Common myeloid progenitor, CD34-positive (primary cell): ENCODE measurements at regions not wholly inside any gene's neighbourhood (a gene's known extent, or its start where the extent isn't known, plus 50 kb on each side); places are given as distances from the start of the nearest gene placed in this dataset.

Experiments used
- CTCF ChIA-PET: fragments of 350-600 bp; sonication (Branson Sonifier 250); formaldehyde crosslinking; loops from one replicate; lab custom pipeline; 2021; ENCODE audit warnings: antibody characterized with exemption; lab: Charles Lee
- POLR2A ChIA-PET: fragments of 350-600 bp; sonication (Branson Sonifier 250); formaldehyde crosslinking; loops from one replicate; lab custom pipeline; 2021; ENCODE audit warnings: antibody characterized with exemption; lab: Charles Lee
- DNase-seq, 3 donors: peaks; one replicate each; pipeline versions ENCODE4 v3.0.0 to v3.0.0-alpha.2; 2013
- H3K27ac ChIP-seq, 2 experiments: 1 replicate in 1 of 2; 2 replicates in 1 of 2; pipeline ENCODE4 v1.7.0; 2013; ENCODE audit warnings: inconsistent platforms in 2 of 2, low read length in 2 of 2, mild to moderate bottlenecking in 2 of 2, low read depth in 1 of 2, moderate library complexity in 1 of 2; ENCODE audit not compliant: severe bottlenecking in 2 of 2, insufficient read depth in 1 of 2, poor library complexity in 1 of 2
- H3K27me3 ChIP-seq, 5 experiments: replicated peaks in 2 of 5; 1 replicate in 3 of 5; 2 replicates in 2 of 5; pipeline versions ENCODE4 v1.6.1 to v1.7.0; 2013; ENCODE audit warnings: low read length in 4 of 5, mild to moderate bottlenecking in 2 of 5, moderate library complexity in 2 of 5, inconsistent platforms in 1 of 5; ENCODE audit not compliant: insufficient read depth in 5 of 5, control insufficient read depth in 4 of 5
- H3K36me3 ChIP-seq, 4 experiments: 1 replicate in 2 of 4; 2 replicates in 2 of 4; pipeline versions ENCODE4 v1.6.1 to v1.7.0; 2013; ENCODE audit warnings: low read length in 3 of 4, control low read depth in 1 of 4, mild to moderate bottlenecking in 1 of 4; ENCODE audit not compliant: control insufficient read depth in 4 of 4, insufficient read depth in 4 of 4
- H3K4me1 ChIP-seq, 4 experiments: 1 replicate in 3 of 4; 2 replicates in 1 of 4; pipeline versions ENCODE4 v1.6.1 to v1.7.1; 2013; ENCODE audit warnings: low read length in 3 of 4, mild to moderate bottlenecking in 3 of 4, control low read depth in 1 of 4, inconsistent platforms in 1 of 4, moderate library complexity in 1 of 4; ENCODE audit not compliant: control insufficient read depth in 4 of 4, insufficient read depth in 4 of 4; ENCODE audit errors: control extremely low read depth in 1 of 4
- H3K4me3 ChIP-seq, 7 experiments: 1 replicate in 4 of 7; 2 replicates in 3 of 7; pipeline versions ENCODE4 v1.5.1 to v1.7.0; 2013; ENCODE audit warnings: mild to moderate bottlenecking in 7 of 7, low read length in 6 of 7, moderate library complexity in 6 of 7, inconsistent platforms in 2 of 7, low read depth in 2 of 7, control low read depth in 1 of 7; ENCODE audit not compliant: insufficient read depth in 4 of 7, control insufficient read depth in 1 of 7; ENCODE audit errors: extremely low read depth in 1 of 7
- H3K9me3 ChIP-seq, 5 experiments: 1 replicate in 4 of 5; 2 replicates in 1 of 5; pipeline versions ENCODE4 v1.6.1 to v1.7.1; 2013; ENCODE audit warnings: low read length in 4 of 5, mild to moderate bottlenecking in 2 of 5, inconsistent platforms in 1 of 5, low read depth in 1 of 5, moderate library complexity in 1 of 5; ENCODE audit not compliant: control insufficient read depth in 4 of 5, insufficient read depth in 2 of 5; ENCODE audit errors: control extremely low read depth in 1 of 5
- WGBS: methylation state at CpG from one replicate; pipeline ENCODE4 v1.1.5; 2013; ENCODE audit not compliant: insufficient coverage; 5-methylcytosine and 5-hydroxymethylcytosine counted together

DNA sequence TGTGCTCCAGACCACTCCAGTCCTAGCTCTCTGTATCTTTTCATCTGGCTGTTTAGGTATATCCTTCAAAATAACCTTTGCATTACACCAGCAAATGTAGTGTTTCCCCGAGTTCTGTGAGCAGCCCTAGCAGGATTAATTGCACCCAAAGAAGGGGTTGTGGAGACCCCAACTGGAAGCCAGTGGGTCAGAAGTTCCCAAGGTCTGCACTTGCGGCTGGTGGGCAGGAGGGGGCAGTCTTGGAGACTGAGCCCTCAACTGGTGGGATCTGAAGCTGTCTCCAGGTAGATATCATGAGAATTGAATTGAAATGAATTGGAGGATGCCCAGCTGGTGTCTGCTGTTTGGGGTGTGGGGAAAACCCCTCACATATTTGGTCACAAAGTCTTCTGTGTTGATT, 1485.3 kb upstream of the TENM3 start:
- Histone ChIP-seq H3K4me1 (no peaks in the 10 kb centered on the region), H3K36me3 (no peaks in the 10 kb centered on the region), H3K27ac (no peak overlapping the region), H3K9me3 (no peaks in the 10 kb centered on the region), H3K27me3 (peaks cover 0 to 2% (median 0%) of the 10 kb centered on the region in 5 experiments), H3K4me3 (no peak overlapping the region)
- POLR2A ChIA-PET = no interaction called here
- DNase-seq = no peak
- CTCF ChIA-PET = no interaction called here
- WGBS = 86% methylated on average over 2 of the region's 2 CpGs

DNA sequence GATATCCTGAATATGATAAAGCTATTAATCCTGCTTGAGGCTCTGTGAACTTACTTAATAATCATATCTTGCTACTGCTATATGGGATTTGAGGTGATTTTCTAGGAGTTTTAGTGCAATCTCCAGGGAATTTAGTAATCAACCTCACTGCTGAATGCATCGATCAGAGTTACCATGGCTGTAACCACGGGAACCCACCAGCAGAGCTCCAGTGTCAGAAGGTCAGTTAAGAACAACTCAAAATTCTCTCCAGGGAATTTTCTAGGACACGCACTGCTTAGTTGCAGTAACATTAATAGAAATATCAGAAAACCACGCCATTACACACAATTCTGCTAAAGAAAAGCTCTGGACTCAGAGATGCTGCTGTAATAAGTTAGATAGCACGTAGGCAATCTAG, 1477.2 kb upstream of the TENM3 start:
- ChIA-PET POLR2A (no interaction called here), CTCF (no interaction called here)
- DNase-seq = no peak

DNA sequence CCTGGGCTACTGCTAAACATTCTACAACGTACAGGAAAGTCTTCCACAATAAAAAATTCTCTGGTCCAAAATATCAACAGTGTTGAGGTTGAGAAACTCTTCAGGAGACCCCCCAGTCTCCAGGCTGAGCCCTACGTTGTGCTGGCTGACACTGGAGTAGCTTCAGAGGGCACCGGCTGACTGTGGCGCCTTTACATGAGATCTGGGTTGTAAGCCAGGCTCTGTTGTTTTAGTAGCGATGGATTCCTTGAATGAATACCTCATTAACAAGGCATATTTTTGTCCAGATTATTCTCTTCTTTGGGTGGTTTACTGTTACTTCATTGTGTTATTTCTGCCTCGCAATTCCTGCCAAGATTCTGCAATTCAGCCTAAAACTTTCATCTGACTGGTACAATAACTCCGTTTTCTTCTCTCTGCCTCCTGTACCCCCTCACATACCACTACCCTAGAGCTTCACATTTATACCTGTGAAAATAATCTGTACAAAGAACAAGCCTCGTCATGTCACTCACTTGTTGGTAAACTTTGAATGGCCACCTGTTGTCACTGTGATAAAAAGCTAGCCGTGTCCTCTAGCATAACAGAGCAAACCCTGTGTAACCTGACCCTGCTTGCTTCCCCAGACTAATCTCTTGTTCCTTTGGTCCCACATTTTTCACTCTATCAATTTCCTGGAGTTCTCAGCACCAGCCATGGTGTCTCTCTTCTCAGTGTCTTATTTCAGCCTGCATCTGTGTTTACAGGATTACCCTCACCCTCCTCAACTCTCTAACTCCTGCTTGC, 1476.1 kb upstream of the TENM3 start:
- no peak for DNase-seq
- H3K27me3 ChIP-seq = no peaks in the 10 kb centered on the region
- no peaks in the 10 kb centered on the region for H3K9me3 ChIP-seq
- H3K36me3 ChIP-seq = no peaks in the 10 kb centered on the region
- H3K4me3 ChIP-seq = no peak overlapping the region
- H3K27ac ChIP-seq = no peak overlapping the region
- ChIA-PET POLR2A (no interaction called here), CTCF (no interaction called here)
- no peaks in the 10 kb centered on the region for H3K4me1 ChIP-seq
- 70% methylated on average over 6 of the region's 9 CpGs for WGBS

More for the DNA sequence above, 1477.2 kb upstream of the TENM3 start:
- Histone ChIP-seq H3K27me3 (no peaks in the 10 kb centered on the region), H3K36me3 (no peaks in the 10 kb centered on the region), H3K27ac (no peak overlapping the region), H3K9me3 (no peaks in the 10 kb centered on the region), H3K4me3 (no peak overlapping the region), H3K4me1 (no peaks in the 10 kb centered on the region)
- WGBS = 50% methylated on average over 3 of the region's 5 CpGs

DNA sequence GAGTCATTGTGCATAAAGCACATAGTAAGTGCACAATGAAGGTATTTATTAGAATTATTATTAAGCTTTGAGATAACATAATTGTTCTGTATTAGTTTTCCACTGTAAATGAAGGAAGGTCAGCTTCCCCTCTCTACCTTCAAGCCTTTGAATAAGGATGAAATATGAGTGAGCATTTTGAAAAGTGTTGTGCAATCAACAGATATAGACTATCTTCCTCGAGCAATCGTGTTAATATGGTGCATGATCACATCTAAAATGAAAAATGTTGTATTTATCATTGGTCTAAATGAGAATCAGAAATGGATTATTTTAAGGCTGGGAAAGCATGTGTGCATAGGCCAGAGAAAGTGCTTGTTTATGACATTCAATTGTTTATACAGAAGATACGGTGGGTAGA, 1474.6 kb upstream of the TENM3 start:
- Histone ChIP-seq H3K9me3 (peaks cover 0 to 1% (median 0%) of the 10 kb centered on the region in 5 experiments), H3K27me3 (no peaks in the 10 kb centered on the region), H3K4me1 (no peaks in the 10 kb centered on the region), H3K27ac (no peak overlapping the region), H3K4me3 (no peak overlapping the region), H3K36me3 (no peaks in the 10 kb centered on the region)
- DNase-seq = no peak
- POLR2A ChIA-PET = no interaction called here
- CTCF ChIA-PET = no interaction called here
- WGBS = 95% methylated on average over 3 of the region's 3 CpGs

DNA sequence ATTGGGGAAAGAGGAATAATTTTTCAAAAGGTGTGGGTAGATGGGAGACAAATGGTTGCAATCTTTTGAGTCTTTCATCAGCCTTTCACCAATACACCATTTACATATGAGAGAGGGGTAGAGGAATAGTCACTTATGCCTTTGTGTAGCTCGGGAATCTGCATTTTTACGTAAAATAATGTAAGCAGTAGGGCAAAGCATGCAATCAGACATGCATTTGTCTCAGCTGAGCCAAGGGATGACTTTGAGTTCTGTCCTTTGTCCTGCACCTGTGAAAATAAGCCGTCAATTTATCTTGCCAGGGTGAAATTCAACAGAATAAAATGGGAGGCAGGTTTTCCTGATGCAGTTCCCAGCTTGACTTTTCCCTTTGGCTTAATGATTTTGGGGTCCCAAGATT, 1473.4 kb upstream of the TENM3 start:
- no peak overlapping the region for H3K4me3 ChIP-seq
- ChIA-PET CTCF (no interaction called here), POLR2A (no interaction called here)
- no peak for DNase-seq
- WGBS = 93% methylated on average over 3 of the region's 3 CpGs
- no peaks in the 10 kb centered on the region for H3K4me1 ChIP-seq
- no peak overlapping the region for H3K27ac ChIP-seq
- no peaks in the 10 kb centered on the region for H3K27me3 ChIP-seq
- H3K36me3 ChIP-seq = no peaks in the 10 kb centered on the region
- H3K9me3 ChIP-seq = peaks cover 0 to 1% (median 0%) of the 10 kb centered on the region in 5 experiments

DNA sequence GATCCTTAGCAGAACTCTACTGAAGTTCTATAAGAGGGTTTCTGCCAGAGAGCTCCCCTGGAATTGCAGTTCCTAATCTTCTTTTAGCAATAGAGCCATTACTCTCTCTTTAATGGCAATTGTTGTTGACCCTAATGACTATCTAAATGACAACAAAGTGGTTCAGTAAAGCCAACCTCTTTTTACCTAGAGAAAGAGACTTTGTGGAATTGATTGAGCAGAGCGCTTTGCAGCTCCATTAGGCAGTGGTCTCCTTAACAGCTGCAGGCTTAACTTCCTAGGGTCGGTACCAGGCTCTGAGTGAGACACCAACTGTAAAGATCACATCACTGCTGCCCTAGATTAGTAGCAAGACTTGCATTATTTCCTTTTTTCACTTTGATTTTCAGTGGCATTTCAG, 1472.9 kb upstream of the TENM3 start:
- Histone ChIP-seq H3K27ac (no peak overlapping the region), H3K36me3 (no peaks in the 10 kb centered on the region), H3K9me3 (peaks cover 0 to 1% (median 0%) of the 10 kb centered on the region in 5 experiments), H3K27me3 (no peaks in the 10 kb centered on the region), H3K4me1 (no peaks in the 10 kb centered on the region), H3K4me3 (no peak overlapping the region)
- ChIA-PET POLR2A (no interaction called here), CTCF (no interaction called here)
- WGBS = 73% methylated on average over 2 of the region's 2 CpGs
- DNase-seq = no peak

DNA sequence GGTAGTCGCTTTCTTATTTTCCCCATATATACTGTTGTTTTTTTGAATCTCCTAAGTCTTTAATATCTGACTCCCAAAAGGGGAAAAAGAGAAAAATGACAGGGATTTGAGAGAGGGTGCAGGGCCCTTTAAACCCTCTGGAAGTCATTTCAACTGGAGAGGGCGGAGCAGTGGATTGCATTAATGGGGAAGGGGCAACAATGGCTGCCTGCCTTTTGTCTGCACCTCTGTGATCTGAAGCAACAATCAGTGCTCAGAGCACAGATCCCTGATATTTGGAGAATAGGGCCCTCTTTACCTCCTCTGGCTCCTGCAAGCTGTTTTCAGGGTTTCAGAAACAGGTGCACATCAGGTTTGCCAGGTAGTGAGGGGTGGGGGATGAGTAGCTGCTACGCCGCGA, 1458.3 kb upstream of the TENM3 start:
- H3K4me3 ChIP-seq = no peak overlapping the region
- H3K36me3 ChIP-seq = no peaks in the 10 kb centered on the region
- WGBS = 93% methylated on average over 4 of the region's 5 CpGs
- ChIA-PET POLR2A (no interaction called here), CTCF (no interaction called here)
- H3K9me3 ChIP-seq = peaks cover 0 to 2% (median 0%) of the 10 kb centered on the region in 5 experiments
- H3K27me3 ChIP-seq = no peaks in the 10 kb centered on the region
- no peaks in the 10 kb centered on the region for H3K4me1 ChIP-seq
- no peak for DNase-seq
- H3K27ac ChIP-seq = no peak overlapping the region
